ENCODE measurements at regions not wholly inside any gene's neighbourhood (a gene's known extent, or its start where the extent isn't known, plus 50 kb on each side); places are given as distances from the start of the nearest gene placed in this dataset.
A peak's percentile ranks its signal among the peaks of the same experiment; 100 is the strongest.
"Not testable (repeated sequence)": the region's sequence is repeated elsewhere in the genome, so short reads cannot be mapped to it uniquely, and the experiment has no call there.

DNA sequence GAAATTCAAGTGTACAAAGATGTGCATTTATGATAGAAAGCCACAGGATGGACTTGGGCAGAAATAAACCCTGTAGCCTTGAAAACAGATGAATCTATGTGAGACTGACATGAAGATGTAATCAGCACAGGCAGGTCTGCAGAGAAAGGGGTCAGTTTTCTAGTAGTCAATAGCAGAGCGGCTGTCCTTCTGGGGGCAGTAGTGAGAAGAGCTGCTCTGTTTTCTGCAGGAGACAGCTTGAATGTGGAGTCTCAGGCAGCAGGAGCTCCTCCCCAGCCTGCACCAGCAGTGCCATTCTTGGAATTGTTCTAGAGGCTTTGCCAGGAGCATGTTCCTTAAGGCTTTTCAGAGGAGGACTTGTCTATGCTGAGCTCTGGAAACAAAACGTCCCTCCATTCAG lies 1524.4 kb downstream of the RPIA start:
- intact Hi-C loops (cut with micrococcal nuclease; ENCODE audit: unreplicated experiment); H3K9me3 ChIP-seq; POLR2A ChIA-PET; H3K36me3 Mint-ChIP-seq (ENCODE audit: insufficient read depth, unreplicated experiment); H3K4me3 Mint-ChIP-seq (ENCODE audit: unreplicated experiment); H3K9me3 Mint-ChIP-seq (ENCODE audit: unreplicated experiment); H3K27me3 Mint-ChIP-seq (ENCODE audit: insufficient read depth, unreplicated experiment); H3K27ac Mint-ChIP-seq (ENCODE audit: unreplicated experiment); H3K27me3 ChIP-seq (replicated peaks; ENCODE audit: control insufficient read depth, insufficient read depth, low read length); BruUV-seq (replicated peaks); H3K4me3 ChIP-seq (ENCODE audit: low read depth, low read length); H3K36me3 ChIP-seq (ENCODE audit: control insufficient read depth, insufficient read depth, low read length); H3K4me1 ChIP-seq; CTCF ChIA-PET; H3K4me1 Mint-ChIP-seq (ENCODE audit: low read depth, unreplicated experiment): not testable (repeated sequence)
- TF ChIP-seq, protein P1, sequence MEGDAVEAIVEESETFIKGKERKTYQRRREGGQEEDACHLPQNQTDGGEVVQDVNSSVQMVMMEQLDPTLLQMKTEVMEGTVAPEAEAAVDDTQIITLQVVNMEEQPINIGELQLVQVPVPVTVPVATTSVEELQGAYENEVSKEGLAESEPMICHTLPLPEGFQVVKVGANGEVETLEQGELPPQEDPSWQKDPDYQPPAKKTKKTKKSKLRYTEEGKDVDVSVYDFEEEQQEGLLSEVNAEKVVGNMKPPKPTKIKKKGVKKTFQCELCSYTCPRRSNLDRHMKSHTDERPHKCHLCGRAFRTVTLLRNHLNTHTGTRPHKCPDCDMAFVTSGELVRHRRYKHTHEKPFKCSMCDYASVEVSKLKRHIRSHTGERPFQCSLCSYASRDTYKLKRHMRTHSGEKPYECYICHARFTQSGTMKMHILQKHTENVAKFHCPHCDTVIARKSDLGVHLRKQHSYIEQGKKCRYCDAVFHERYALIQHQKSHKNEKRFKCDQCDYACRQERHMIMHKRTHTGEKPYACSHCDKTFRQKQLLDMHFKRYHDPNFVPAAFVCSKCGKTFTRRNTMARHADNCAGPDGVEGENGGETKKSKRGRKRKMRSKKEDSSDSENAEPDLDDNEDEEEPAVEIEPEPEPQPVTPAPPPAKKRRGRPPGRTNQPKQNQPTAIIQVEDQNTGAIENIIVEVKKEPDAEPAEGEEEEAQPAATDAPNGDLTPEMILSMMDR (IDR thresholded peaks at IDR 0.05; ENCODE audit: insufficient read depth in 1 of 2, low read depth in 1 of 2, low read length in 1 of 2, severe bottlenecking in 1 of 2, unreplicated experiment in 1 of 2), result peak in 1 of 2 experiments; percentile 39
- DNase-seq, result peak in 1 of 2 experiments; percentile 10

DNA sequence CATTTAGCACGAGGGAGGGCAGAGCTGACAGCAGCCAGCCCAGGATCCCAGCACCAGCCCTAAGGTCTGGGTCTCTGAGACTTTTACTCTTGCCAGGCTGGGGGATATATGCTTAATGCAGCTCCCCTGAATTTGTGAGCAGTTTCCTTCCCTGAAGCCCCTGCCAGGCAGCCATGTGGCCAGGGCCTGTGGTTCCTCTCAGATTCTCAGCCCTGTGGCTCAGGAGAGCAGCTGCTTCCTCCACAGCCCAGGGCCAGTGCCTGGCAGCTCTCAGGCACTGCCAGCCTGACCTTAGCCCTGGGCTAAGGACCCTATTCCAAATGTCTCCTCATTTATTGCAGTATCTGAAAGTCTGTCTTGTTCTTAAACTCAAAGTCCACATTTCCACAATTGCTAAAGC lies 1525.3 kb downstream of the RPIA start:
- H3K4me1 ChIP-seq; intact Hi-C loops (cut with micrococcal nuclease; ENCODE audit: unreplicated experiment); BruUV-seq (replicated peaks); H3K36me3 ChIP-seq (ENCODE audit: control insufficient read depth, insufficient read depth, low read length); H3K9me3 Mint-ChIP-seq (ENCODE audit: unreplicated experiment); H3K27me3 ChIP-seq (replicated peaks; ENCODE audit: control insufficient read depth, insufficient read depth, low read length); H3K4me1 Mint-ChIP-seq (ENCODE audit: low read depth, unreplicated experiment); CTCF ChIA-PET; H3K4me3 Mint-ChIP-seq (ENCODE audit: unreplicated experiment); POLR2A ChIA-PET; DNase-seq; H3K4me3 ChIP-seq (ENCODE audit: low read depth, low read length); H3K9me3 ChIP-seq; H3K36me3 Mint-ChIP-seq (ENCODE audit: insufficient read depth, unreplicated experiment); H3K27me3 Mint-ChIP-seq (ENCODE audit: insufficient read depth, unreplicated experiment); H3K27ac Mint-ChIP-seq (ENCODE audit: unreplicated experiment): not testable (repeated sequence)

DNA sequence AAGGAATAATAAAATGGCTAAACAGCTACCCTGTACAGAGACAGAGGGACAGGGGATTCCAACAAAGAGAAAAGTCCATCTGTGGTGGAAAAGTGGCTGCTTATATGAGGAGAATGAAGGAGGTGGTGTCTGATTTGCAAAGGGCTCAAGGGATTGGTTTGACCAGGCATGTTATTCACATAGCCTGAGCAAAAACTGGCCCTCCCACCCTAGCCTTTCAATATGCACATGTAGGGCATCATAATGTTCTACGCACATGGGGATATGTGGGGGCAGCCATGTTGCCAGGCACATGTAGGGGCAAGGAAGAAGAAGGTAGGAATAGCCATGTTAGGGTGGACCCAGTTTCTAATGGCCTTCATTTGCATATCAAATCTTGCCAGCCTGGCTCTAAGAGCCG lies 1527.1 kb downstream of the RPIA start:
- H3K9me3 ChIP-seq; POLR2A ChIA-PET; H3K4me1 ChIP-seq; H3K36me3 Mint-ChIP-seq (ENCODE audit: insufficient read depth, unreplicated experiment); CTCF ChIA-PET; H3K4me3 Mint-ChIP-seq (ENCODE audit: unreplicated experiment); H3K9me3 Mint-ChIP-seq (ENCODE audit: unreplicated experiment); DNase-seq; H3K27ac Mint-ChIP-seq (ENCODE audit: unreplicated experiment); H3K27me3 Mint-ChIP-seq (ENCODE audit: insufficient read depth, unreplicated experiment); H3K27me3 ChIP-seq (replicated peaks; ENCODE audit: control insufficient read depth, insufficient read depth, low read length); H3K4me1 Mint-ChIP-seq (ENCODE audit: low read depth, unreplicated experiment); BruUV-seq (replicated peaks); H3K36me3 ChIP-seq (ENCODE audit: control insufficient read depth, insufficient read depth, low read length); intact Hi-C loops (cut with micrococcal nuclease; ENCODE audit: unreplicated experiment); H3K4me3 ChIP-seq (ENCODE audit: low read depth, low read length): not testable (repeated sequence)

DNA sequence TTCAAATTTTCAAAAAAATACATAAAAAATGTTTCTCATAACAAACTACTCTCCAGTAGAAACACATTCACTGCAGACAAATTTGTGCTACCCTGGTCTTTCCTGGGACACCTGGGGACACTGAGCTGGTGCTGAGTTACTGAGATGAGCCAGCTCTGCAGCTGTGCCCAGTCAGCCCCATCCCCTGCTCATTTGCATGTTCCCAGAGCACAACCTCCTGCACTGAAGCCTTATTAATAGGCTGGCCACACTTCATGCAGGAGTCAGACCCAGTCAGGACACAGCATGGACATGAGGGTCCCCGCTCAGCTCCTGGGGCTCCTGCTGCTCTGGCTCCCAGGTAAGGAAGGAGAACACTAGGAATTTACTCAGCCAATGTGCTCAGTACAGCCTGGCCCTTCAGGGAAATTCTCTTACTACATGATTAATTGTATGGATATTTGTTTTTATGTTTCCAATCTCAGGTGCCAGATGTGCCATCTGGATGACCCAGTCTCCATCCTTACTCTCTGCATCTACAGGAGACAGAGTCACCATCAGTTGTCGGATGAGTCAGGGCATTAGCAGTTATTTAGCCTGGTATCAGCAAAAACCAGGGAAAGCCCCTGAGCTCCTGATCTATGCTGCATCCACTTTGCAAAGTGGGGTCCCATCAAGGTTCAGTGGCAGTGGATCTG lies 1529.3 kb downstream of the RPIA start:
- H3K4me1 Mint-ChIP-seq (ENCODE audit: low read depth, unreplicated experiment); H3K27me3 ChIP-seq (replicated peaks; ENCODE audit: control insufficient read depth, insufficient read depth, low read length); H3K27ac Mint-ChIP-seq (ENCODE audit: unreplicated experiment); H3K9me3 Mint-ChIP-seq (ENCODE audit: unreplicated experiment); H3K4me1 ChIP-seq; H3K9me3 ChIP-seq; H3K27me3 Mint-ChIP-seq (ENCODE audit: insufficient read depth, unreplicated experiment); H3K36me3 Mint-ChIP-seq (ENCODE audit: insufficient read depth, unreplicated experiment); H3K4me3 ChIP-seq (ENCODE audit: low read depth, low read length); CTCF ChIA-PET; H3K36me3 ChIP-seq (ENCODE audit: control insufficient read depth, insufficient read depth, low read length); DNase-seq; intact Hi-C loops (cut with micrococcal nuclease; ENCODE audit: unreplicated experiment); H3K4me3 Mint-ChIP-seq (ENCODE audit: unreplicated experiment); BruUV-seq (replicated peaks); POLR2A ChIA-PET: not testable (repeated sequence)
